AG09309 (cell line): ENCODE measurements at regions not wholly inside any gene's neighbourhood (a gene's known extent, or its start where the extent isn't known, plus 50 kb on each side); places are given as distances from the start of the nearest gene placed in this dataset.

Experiments
- DNase-seq: peaks from one replicate; pipeline ENCODE4 v3.0.0-alpha.2; 2010; ENCODE audit warnings: low read depth
- H3K4me3 ChIP-seq: 2 replicates; pipeline ENCODE4 v1.5.1; 2011; ENCODE audit warnings: mild to moderate bottlenecking, low read depth, low read length, moderate library complexity; ENCODE audit not compliant: control insufficient read depth
- CTCF ChIP-seq: IDR thresholded peaks from 2 replicates; pipeline ENCODE4 v1.5.1; 2011; ENCODE audit warnings: mild to moderate bottlenecking, low read depth, low read length, inconsistent platforms; ENCODE audit not compliant: insufficient read depth, control insufficient read depth; ENCODE audit errors: missing control alignments

GRCh38 chr5:163815240-163815791 lies 309.9 kb downstream of the MAT2B start:
- no peak overlapping the region for H3K4me3 ChIP-seq
- TF ChIP-seq CTCF = no peak
- DNase-seq = no peak

- TF ChIP-seq CTCF = no peak
- no peak overlapping the region for H3K4me3 ChIP-seq
- no peak for DNase-seq
Measured at GRCh38 chr5:163821142-163821541, 315.7 kb downstream of the MAT2B start.

GRCh38 chr5:163822548-163822947 lies 317.1 kb downstream of the MAT2B start:
- DNase-seq = no peak
- TF ChIP-seq CTCF = no peak
- H3K4me3 ChIP-seq = no peak overlapping the region

DNA sequence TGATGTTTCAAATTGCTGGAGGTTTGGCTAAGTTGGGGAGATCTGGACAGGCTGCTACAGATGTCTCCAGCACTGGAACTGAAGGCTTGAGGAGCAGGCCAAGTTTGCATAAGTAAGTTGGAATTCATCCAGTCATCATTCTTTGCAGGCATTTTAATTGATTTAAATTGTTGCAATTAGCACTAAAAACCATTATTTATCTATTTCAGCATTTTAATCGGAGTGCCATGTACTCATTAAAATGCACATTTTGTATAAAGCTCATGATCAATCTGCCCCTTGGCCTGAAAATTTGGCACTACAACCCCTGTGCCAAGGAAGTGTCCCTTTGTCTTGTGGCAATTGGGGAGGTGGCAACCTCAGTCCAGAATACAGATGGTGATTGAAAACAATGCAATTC lies 320.2 kb downstream of the MAT2B start:
- no peak for DNase-seq
- TF ChIP-seq CTCF = no peak

DNA sequence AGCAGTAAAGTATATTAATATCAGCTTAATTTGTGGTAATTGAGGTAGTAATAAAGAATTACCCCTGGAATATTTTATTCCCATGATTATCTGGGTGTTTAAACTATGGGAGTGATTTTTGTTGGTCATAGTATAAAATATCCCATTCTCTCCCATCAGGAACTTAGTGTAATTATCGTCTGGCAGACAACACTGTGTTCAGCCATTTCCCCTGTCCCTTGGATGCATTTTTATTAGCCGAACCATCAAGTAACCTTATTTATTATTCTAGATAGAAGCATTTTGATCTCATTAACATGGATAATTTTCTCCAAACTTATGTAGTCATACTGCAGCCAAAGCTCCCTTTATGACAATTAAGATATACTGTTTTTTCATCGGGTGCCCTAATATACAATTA lies 320.8 kb downstream of the MAT2B start:
- DNase-seq = no peak
- TF ChIP-seq CTCF = no peak
- H3K4me3 ChIP-seq = no peak overlapping the region

More for the DNA sequence above, 320.2 kb downstream of the MAT2B start:
- H3K4me3 ChIP-seq = no peak overlapping the region

- no peak for TF ChIP-seq CTCF
- DNase-seq = no peak
- H3K4me3 ChIP-seq = no peak overlapping the region
Measured at GRCh38 chr5:163832155-163832554, 326.7 kb downstream of the MAT2B start.

- H3K4me3 ChIP-seq = no peak overlapping the region
- no peak for DNase-seq
Measured at GRCh38 chr5:163838738-163839137, 333.3 kb downstream of the MAT2B start.

More at GRCh38 chr5:163838738-163839137, 333.3 kb downstream of the MAT2B start:
- no peak for TF ChIP-seq CTCF
